Mucosa of rectum (tissue), 2 donors: ENCODE measurements at regions not wholly inside any gene's neighbourhood (a gene's known extent, or its start where the extent isn't known, plus 50 kb on each side); places are given as distances from the start of the nearest gene placed in this dataset.
"Not testable (repeated sequence)": the region's sequence is repeated elsewhere in the genome, so short reads cannot be mapped to it uniquely, and the experiment has no call there.

Experiments used
- H3K27ac ChIP-seq, 2 donors: one replicate each; pipeline ENCODE4 v1.7.0; 2013; ENCODE audit warnings: inconsistent platforms in 2 of 2, low read depth in 2 of 2, low read length in 2 of 2
- H3K27me3 ChIP-seq, 2 donors: one replicate each; pipeline ENCODE4 v1.7.0; 2013; ENCODE audit warnings: low read length in 2 of 2; ENCODE audit not compliant: control insufficient read depth in 2 of 2, insufficient read depth in 2 of 2
- H3K36me3 ChIP-seq, 2 donors: one replicate each; pipeline ENCODE4 v1.7.0; 2013; ENCODE audit warnings: low read length in 2 of 2; ENCODE audit not compliant: control insufficient read depth in 2 of 2, insufficient read depth in 2 of 2
- H3K4me1 ChIP-seq, 2 donors: one replicate each; pipeline ENCODE4 v1.7.0; 2013; ENCODE audit warnings: low read length in 2 of 2, mild to moderate bottlenecking in 1 of 2; ENCODE audit not compliant: control insufficient read depth in 2 of 2, insufficient read depth in 2 of 2
- H3K4me3 ChIP-seq, 2 donors: one replicate each; pipeline ENCODE4 v1.7.0; 2013; ENCODE audit warnings: low read length in 2 of 2
- H3K9ac ChIP-seq, 2 donors: one replicate each; pipeline ENCODE4 v1.7.0; 2013; ENCODE audit warnings: low read length in 2 of 2, low read depth in 1 of 2, mild to moderate bottlenecking in 1 of 2
- H3K9me3 ChIP-seq, 2 donors: one replicate each; pipeline ENCODE4 v1.7.0; 2013; ENCODE audit warnings: low read length in 2 of 2; ENCODE audit not compliant: control insufficient read depth in 2 of 2
- donor health status: healthy.
- donor health status: Normal muscosa, but diverticular disease.

GRCh38 chr10:4431114-4431863 is 394.7 kb upstream of the AKR1E2 start:
- Histone ChIP-seq H3K36me3 (no peaks in the 10 kb centered on the region), H3K9me3 (no peaks in the 10 kb centered on the region), H3K4me3 (no peak overlapping the region), H3K4me1 (no peaks in the 10 kb centered on the region), H3K27ac (no peak overlapping the region), H3K27me3 (no peaks in the 10 kb centered on the region), H3K9ac (no peak overlapping the region)

- no peaks in the 10 kb centered on the region for H3K9me3 ChIP-seq
- H3K27me3 ChIP-seq = no peaks in the 10 kb centered on the region
- H3K27ac ChIP-seq = no peak overlapping the region
- H3K36me3 ChIP-seq = no peaks in the 10 kb centered on the region
- no peak overlapping the region for H3K9ac ChIP-seq
- no peaks in the 10 kb centered on the region for H3K4me1 ChIP-seq
- H3K4me3 ChIP-seq = no peak overlapping the region
Observed at GRCh38 chr10:4429571-4429970, 396.4 kb upstream of the AKR1E2 start.

GRCh38 chr10:4427532-4427931 is 398.5 kb upstream of the AKR1E2 start:
- Histone ChIP-seq H3K27ac (no peak overlapping the region), H3K4me3 (no peak overlapping the region)

GRCh38 chr10:4426866-4427265 is 399.1 kb upstream of the AKR1E2 start:
- no peak overlapping the region for H3K27ac ChIP-seq
- no peaks in the 10 kb centered on the region for H3K9me3 ChIP-seq
- H3K4me3 ChIP-seq = no peak overlapping the region
- no peaks in the 10 kb centered on the region for H3K27me3 ChIP-seq
- no peak overlapping the region for H3K9ac ChIP-seq
- H3K4me1 ChIP-seq = no peaks in the 10 kb centered on the region
- H3K36me3 ChIP-seq = no peaks in the 10 kb centered on the region

More at GRCh38 chr10:4427532-4427931, 398.5 kb upstream of the AKR1E2 start:
- no peaks in the 10 kb centered on the region for H3K4me1 ChIP-seq
- no peaks in the 10 kb centered on the region for H3K9me3 ChIP-seq
- no peaks in the 10 kb centered on the region for H3K36me3 ChIP-seq
- H3K9ac ChIP-seq = no peak overlapping the region
- no peaks in the 10 kb centered on the region for H3K27me3 ChIP-seq

- H3K4me3 ChIP-seq = no peak overlapping the region
- no peaks in the 10 kb centered on the region for H3K27me3 ChIP-seq
- H3K9me3 ChIP-seq = no peaks in the 10 kb centered on the region
- H3K4me1 ChIP-seq = no peaks in the 10 kb centered on the region
- H3K27ac ChIP-seq = no peak overlapping the region
- no peak overlapping the region for H3K9ac ChIP-seq
- H3K36me3 ChIP-seq = no peaks in the 10 kb centered on the region
Observed at GRCh38 chr10:4409319-4409718, 416.7 kb upstream of the AKR1E2 start.

GRCh38 chr10:4407783-4408182 is 418.2 kb upstream of the AKR1E2 start:
- Histone ChIP-seq H3K36me3 (no peaks in the 10 kb centered on the region), H3K4me3 (no peak overlapping the region), H3K9me3 (no peaks in the 10 kb centered on the region), H3K9ac (no peak overlapping the region), H3K27ac (no peak overlapping the region), H3K27me3 (no peaks in the 10 kb centered on the region), H3K4me1 (no peaks in the 10 kb centered on the region)

- no peaks in the 10 kb centered on the region for H3K27me3 ChIP-seq
- no peaks in the 10 kb centered on the region for H3K4me1 ChIP-seq
- no peak overlapping the region for H3K27ac ChIP-seq
- H3K9me3 ChIP-seq = no peaks in the 10 kb centered on the region
- no peak overlapping the region for H3K9ac ChIP-seq
- no peak overlapping the region for H3K4me3 ChIP-seq
- H3K36me3 ChIP-seq = no peaks in the 10 kb centered on the region
Observed at GRCh38 chr10:4405828-4406227, 420.2 kb upstream of the AKR1E2 start.

- H3K4me1 ChIP-seq = no peaks in the 10 kb centered on the region
- H3K9me3 ChIP-seq = no peaks in the 10 kb centered on the region
- H3K27me3 ChIP-seq = no peaks in the 10 kb centered on the region
- H3K36me3 ChIP-seq = no peaks in the 10 kb centered on the region
- H3K4me3 ChIP-seq = no peak overlapping the region
- H3K27ac ChIP-seq = no peak overlapping the region
- H3K9ac ChIP-seq = no peak overlapping the region
Observed at GRCh38 chr10:4403638-4404252, 422.3 kb upstream of the AKR1E2 start.

GRCh38 chr10:4401080-4401479 is 424.9 kb upstream of the AKR1E2 start:
- not testable (repeated sequence) for H3K9ac ChIP-seq, H3K36me3 ChIP-seq, H3K27ac ChIP-seq, H3K4me3 ChIP-seq, H3K4me1 ChIP-seq, H3K9me3 ChIP-seq, H3K27me3 ChIP-seq

GRCh38 chr10:4399556-4399955 is 426.5 kb upstream of the AKR1E2 start:
- no peaks in the 10 kb centered on the region for H3K27me3 ChIP-seq
- no peak overlapping the region for H3K4me3 ChIP-seq
- no peak overlapping the region for H3K9ac ChIP-seq
- H3K36me3 ChIP-seq = no peaks in the 10 kb centered on the region
- H3K4me1 ChIP-seq = no peaks in the 10 kb centered on the region
- H3K27ac ChIP-seq = no peak overlapping the region
- H3K9me3 ChIP-seq = no peaks in the 10 kb centered on the region
